ENCODE measurements at regions not wholly inside any gene's neighbourhood (a gene's known extent, or its start where the extent isn't known, plus 50 kb on each side); places are given as distances from the start of the nearest gene placed in this dataset.

DNA sequence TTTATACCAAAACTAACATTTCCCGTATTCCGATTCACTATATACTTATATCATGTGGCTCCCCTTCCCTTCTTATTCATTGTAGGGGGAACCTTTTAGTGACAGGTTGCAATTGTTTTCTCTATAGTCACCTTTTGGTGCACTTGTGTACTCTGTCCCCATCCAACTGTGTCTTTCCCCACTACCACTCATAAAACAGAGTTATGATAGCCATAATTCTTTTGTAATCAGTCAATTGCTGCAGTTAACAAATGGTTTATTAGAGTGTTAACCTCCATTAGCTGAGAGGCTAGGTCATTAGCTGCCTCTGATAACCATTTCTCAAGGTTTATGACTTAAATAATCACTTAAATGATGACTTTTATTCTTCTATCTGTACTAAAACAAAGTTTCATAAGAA, 338.1 kb upstream of the SEL1L start:
- TF ChIP-seq, protein P1, sequence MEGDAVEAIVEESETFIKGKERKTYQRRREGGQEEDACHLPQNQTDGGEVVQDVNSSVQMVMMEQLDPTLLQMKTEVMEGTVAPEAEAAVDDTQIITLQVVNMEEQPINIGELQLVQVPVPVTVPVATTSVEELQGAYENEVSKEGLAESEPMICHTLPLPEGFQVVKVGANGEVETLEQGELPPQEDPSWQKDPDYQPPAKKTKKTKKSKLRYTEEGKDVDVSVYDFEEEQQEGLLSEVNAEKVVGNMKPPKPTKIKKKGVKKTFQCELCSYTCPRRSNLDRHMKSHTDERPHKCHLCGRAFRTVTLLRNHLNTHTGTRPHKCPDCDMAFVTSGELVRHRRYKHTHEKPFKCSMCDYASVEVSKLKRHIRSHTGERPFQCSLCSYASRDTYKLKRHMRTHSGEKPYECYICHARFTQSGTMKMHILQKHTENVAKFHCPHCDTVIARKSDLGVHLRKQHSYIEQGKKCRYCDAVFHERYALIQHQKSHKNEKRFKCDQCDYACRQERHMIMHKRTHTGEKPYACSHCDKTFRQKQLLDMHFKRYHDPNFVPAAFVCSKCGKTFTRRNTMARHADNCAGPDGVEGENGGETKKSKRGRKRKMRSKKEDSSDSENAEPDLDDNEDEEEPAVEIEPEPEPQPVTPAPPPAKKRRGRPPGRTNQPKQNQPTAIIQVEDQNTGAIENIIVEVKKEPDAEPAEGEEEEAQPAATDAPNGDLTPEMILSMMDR (IDR thresholded peaks at IDR 0.05): no peak
- TF ChIP-seq POLR2A (IDR thresholded peaks at IDR 0.05): no peak
